K562 (cell line): ENCODE measurements at regions not wholly inside any gene's neighbourhood (a gene's known extent, or its start where the extent isn't known, plus 50 kb on each side); places are given as distances from the start of the nearest gene placed in this dataset.

Experiments
- ATAC-seq: fragments of 200-7000 bp; cut with Tn5 transposase; 3 replicates; pipeline ENCODE4 v1.9.1; 2020; ENCODE audit warnings: moderate library complexity
- BruUV-seq: library from RNA; stranded (reverse); fragments of 400-500 nt; replicated peaks from 2 replicates; lab custom pipeline; 2021; lab: Mats Ljungman, UMichigan
- CTCF ChIA-PET: fragments of 300-600 bp; formaldehyde crosslinking; extraction: SDS; loops from one replicate; lab custom pipeline; 2021; ENCODE audit warnings: low intra/inter-chr PET ratio; lab: Yijun Ruan, JAX
- POLR2A ChIA-PET: fragments of 300-600, 350-650 bp; sonication (Branson Sonifier 250); formaldehyde crosslinking; extraction: SDS; loops from one replicate; lab custom pipeline; 2021; ENCODE audit warnings: antibody characterized with exemption, inconsistent platforms; lab: Yijun Ruan, JAX
- DNase-seq, 4 experiments: peaks; one replicate each; pipeline versions ENCODE4 v3.0.0 to v3.0.0-alpha.2; 2011 to 2018; ENCODE audit warnings: low spot score in 3 of 4, mixed read lengths in 3 of 4; ENCODE audit errors: extremely low read depth in 1 of 4
- FAIRE-seq: peaks from 2 replicates; lab custom pipeline; 2011; peaks lifted over from hg19 to GRCh38; lab: Jason Lieb, UNC
- H2AFZ ChIP-seq: 2 replicates; pipeline ENCODE4 v1.6.0; 2011; ENCODE audit warnings: low read depth, low read length, control low read depth, inconsistent platforms
- H3K27ac ChIP-seq: fragments of 200-600 bp; 3 replicates; pipeline ENCODE4 v1.8.0; 2011; ENCODE audit warnings: low read depth, mild to moderate bottlenecking, control low read depth, inconsistent platforms, low read length, moderate library complexity, mixed read lengths; ENCODE audit errors: extremely low read depth
- H3K27me3 ChIP-seq, 2 experiments: fragments of 300-600 bp in 1 of 2; 2 replicates in 1 of 2; 3 replicates in 1 of 2; pipeline versions ENCODE4 v1.6.0 to v1.8.0; 2011; ENCODE audit warnings: inconsistent platforms in 2 of 2, low read length in 2 of 2, mild to moderate bottlenecking in 1 of 2, mixed read lengths in 1 of 2, moderate library complexity in 1 of 2; ENCODE audit not compliant: control insufficient read depth in 2 of 2, insufficient read depth in 2 of 2
- H3K36me3 ChIP-seq: fragments of 300-600 bp; 3 replicates; pipeline ENCODE4 v1.8.0; 2011; ENCODE audit warnings: mild to moderate bottlenecking, low read length, inconsistent platforms; ENCODE audit not compliant: control insufficient read depth, insufficient read depth
- H3K4me1 ChIP-seq, 2 experiments: fragments of 200-600 bp in 1 of 2; replicated peaks in 1 of 2; 2 replicates in 1 of 2; 3 replicates in 1 of 2; pipeline versions ENCODE4 v1.5.1 to v1.8.0; 2011; ENCODE audit warnings: inconsistent platforms in 2 of 2, low read length in 2 of 2, mild to moderate bottlenecking in 1 of 2, mixed read lengths in 1 of 2, moderate library complexity in 1 of 2; ENCODE audit not compliant: control insufficient read depth in 2 of 2, insufficient read depth in 2 of 2
- H3K4me2 ChIP-seq: 2 replicates; pipeline ENCODE4 v1.6.1; 2011; ENCODE audit warnings: low read length, control low read depth, inconsistent platforms, mixed read lengths; ENCODE audit not compliant: insufficient read depth
- H3K4me3 ChIP-seq: fragments of 200-600 bp; sonication (generic), shearing (Covaris generic); 2 replicates; pipeline ENCODE4 v1.5.1; 2016; ENCODE audit warnings: control low read depth, inconsistent platforms
- H3K79me2 ChIP-seq: fragments of 200-600 bp; 3 replicates; pipeline ENCODE4 v1.8.0; 2011; ENCODE audit warnings: low read length, inconsistent platforms; ENCODE audit not compliant: control insufficient read depth, insufficient read depth
- H3K9ac ChIP-seq, 2 experiments: 2 replicates each; pipeline versions ENCODE4 v1.6.0 to v1.6.1; 2011; ENCODE audit warnings: low read depth in 2 of 2, low read length in 2 of 2, control low read depth in 1 of 2, inconsistent platforms in 1 of 2, mild to moderate bottlenecking in 1 of 2, mixed read lengths in 1 of 2; ENCODE audit not compliant: insufficient read depth in 1 of 2
- H3K9me1 ChIP-seq: one replicate; pipeline ENCODE4 v1.6.0; 2011; ENCODE audit warnings: inconsistent platforms, mild to moderate bottlenecking, low read length, moderate library complexity; ENCODE audit not compliant: control insufficient read depth, insufficient read depth
- H3K9me3 ChIP-seq: replicated peaks from 2 replicates; pipeline ENCODE4 v1.5.1; 2011; ENCODE audit warnings: low read depth, low read length, inconsistent platforms; ENCODE audit not compliant: control insufficient read depth, insufficient read depth
- H4K20me1 ChIP-seq: replicated peaks from 2 replicates; pipeline ENCODE4 v1.6.1; 2011; ENCODE audit warnings: low read length, inconsistent platforms, mixed read lengths; ENCODE audit not compliant: control insufficient read depth, insufficient read depth
- BRF1 ChIP-seq: IDR thresholded peaks from 3 replicates; pipeline ENCODE4 v1.6.1; 2011; ENCODE audit warnings: borderline replicate concordance, mild to moderate bottlenecking; ENCODE audit not compliant: insufficient read length; ENCODE audit errors: extremely low read depth
- ESRRA ChIP-seq: fragments of 450-650 bp; IDR thresholded peaks from 2 replicates; pipeline ENCODE4 v1.6.1; 2014; ENCODE audit warnings: low read depth, mild to moderate bottlenecking, moderate library complexity, borderline replicate concordance
- HMG20A ChIP-seq: fragments of 450-650 bp; formaldehyde crosslinking; conservative IDR thresholded peaks from 2 replicates; pipeline ENCODE4 v1.4.0; 2020; ENCODE audit warnings: mild to moderate bottlenecking, mixed read lengths
- IFI16 ChIP-seq: fragments of 250-450 bp; sonication (Bioruptor Pico); IDR thresholded peaks from 2 replicates; pipeline ENCODE4 v2.1.2; 2022; ENCODE audit warnings: mild to moderate bottlenecking, inconsistent platforms
- MAFG ChIP-seq: fragments of 450-650 bp; conservative IDR thresholded peaks from 2 replicates; pipeline ENCODE4 v1.6.1; 2016; ENCODE audit warnings: missing genetic modification characterization, missing compliant biosample characterization
- MCM3 ChIP-seq: fragments of 450-650 bp; IDR thresholded peaks from 2 replicates; pipeline ENCODE4 v1.6.1; 2016
- POLR3G ChIP-seq: IDR thresholded peaks from 2 replicates; pipeline ENCODE4 v1.6.1; 2011; ENCODE audit not compliant: insufficient read length, insufficient replicate concordance; ENCODE audit errors: extremely low read depth
- SIN3B ChIP-seq: fragments of 450-650 bp; IDR thresholded peaks from 2 replicates; pipeline ENCODE4 v1.6.1; 2017; ENCODE audit warnings: low read depth, mild to moderate bottlenecking, moderate library complexity
- ZNF584 ChIP-seq: fragments of 200-800 bp; sonication (Bioruptor generic); IDR thresholded peaks from 2 replicates; pipeline ENCODE4 v1.6.1; 2016; ENCODE audit warnings: low read depth, mild to moderate bottlenecking, missing genetic modification characterization, missing compliant biosample characterization
- ZNF644 ChIP-seq: fragments of 200-800 bp; sonication (Bioruptor generic); IDR thresholded peaks from 2 replicates; pipeline ENCODE4 v1.6.1; 2016; ENCODE audit warnings: low read depth, missing genetic modification characterization, missing compliant biosample characterization
- WGBS: fragments of 100-300 bp; shearing (Covaris generic); methylation state at CpG from one replicate; pipeline ENCODE4 v1.1.6; 2016; ENCODE audit warnings: low coverage, mixed read lengths; ENCODE audit not compliant: insufficient coverage; ENCODE audit errors: missing lambda C conversion rate; 5-methylcytosine and 5-hydroxymethylcytosine counted together
- in situ Hi-C: fragments of 300-500 bp; cut with MboI; formaldehyde crosslinking; loops from 4 replicates; pipeline ENCODE4 v1.15.0; 2018; ENCODE audit warnings: inconsistent platforms, mixed read lengths
- intact Hi-C: fragments of 100-400 bp; cut with micrococcal nuclease; formaldehyde crosslinking; loops from 2 replicates; pipeline ENCODE4 v1.14.2; 2022
- TF ChIP-seq, protein P1 (sequence below), 2 experiments: IDR thresholded peaks; 2 replicates each; pipeline ENCODE4 v1.6.1; 2012; ENCODE audit warnings: improper control_type of control experiment in 2 of 2, low read depth in 2 of 2, low read length in 2 of 2, borderline replicate concordance in 1 of 2
- TF ChIP-seq, protein P2 (sequence below): fragments of 250-450 bp; sonication (Bioruptor Pico); IDR thresholded peaks from 2 replicates; pipeline ENCODE4 v1.4.0; 2020; ENCODE audit warnings: mild to moderate bottlenecking, moderate library complexity
- TF ChIP-seq, protein P3 (sequence below), 2 experiments: fragments of 450-650 bp in 1 of 2; IDR thresholded peaks; 2 replicates each; pipeline ENCODE4 v1.6.1; 2011 to 2017; ENCODE audit warnings: low read depth in 2 of 2, antibody characterized with exemption in 1 of 2, borderline replicate concordance in 1 of 2, low read length in 1 of 2, mild to moderate bottlenecking in 1 of 2, mixed read lengths in 1 of 2; ENCODE audit not compliant: control insufficient read depth in 1 of 2
- TF ChIP-seq, protein P4 (sequence below): sonication (generic); formaldehyde crosslinking; IDR thresholded peaks from 2 replicates; pipeline ENCODE4 v1.8.1; 2022; ENCODE audit warnings: missing genetic modification reagents

DNA sequence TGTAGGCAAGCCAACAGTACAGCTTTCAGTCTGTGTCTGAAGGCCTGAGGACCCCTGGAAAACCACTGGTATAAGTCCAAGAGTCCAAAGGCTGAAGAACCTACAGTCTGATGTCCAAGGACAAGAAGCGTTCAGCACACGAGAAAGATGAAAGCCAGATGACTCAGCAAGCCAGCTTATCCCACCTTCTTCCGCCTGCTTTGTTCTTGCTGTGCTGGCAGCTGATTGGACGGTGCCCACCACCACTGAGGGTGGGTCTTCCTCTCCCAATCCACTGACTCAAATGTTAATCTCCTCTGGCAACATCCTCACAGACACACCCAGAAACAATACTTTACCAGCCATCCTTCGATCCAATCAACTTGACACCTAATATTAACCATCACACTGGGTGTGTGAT lies 59.0 kb upstream of the PDZRN3 start:
- Histone ChIP-seq H3K4me3 (no peak overlapping the region), H3K36me3 (no peaks in the 10 kb centered on the region), H3K9me3 (no peaks in the 10 kb centered on the region), H3K27ac (no peak overlapping the region), H3K4me1 (no peaks in the 10 kb centered on the region), H3K4me2 (no peak overlapping the region), H3K27me3 (no peaks in the 10 kb centered on the region), H3K9ac (no peak overlapping the region), H3K9me1 (no peaks in the 10 kb centered on the region), H3K79me2 (no peaks in the 10 kb centered on the region), H2AFZ (no peak overlapping the region), H4K20me1 (no peaks in the 10 kb centered on the region)
- no TSS peak for BruUV-seq
- ATAC-seq (no peak), FAIRE-seq (no peak), DNase-seq (no peak)
- TF ChIP-seq, protein P1, sequence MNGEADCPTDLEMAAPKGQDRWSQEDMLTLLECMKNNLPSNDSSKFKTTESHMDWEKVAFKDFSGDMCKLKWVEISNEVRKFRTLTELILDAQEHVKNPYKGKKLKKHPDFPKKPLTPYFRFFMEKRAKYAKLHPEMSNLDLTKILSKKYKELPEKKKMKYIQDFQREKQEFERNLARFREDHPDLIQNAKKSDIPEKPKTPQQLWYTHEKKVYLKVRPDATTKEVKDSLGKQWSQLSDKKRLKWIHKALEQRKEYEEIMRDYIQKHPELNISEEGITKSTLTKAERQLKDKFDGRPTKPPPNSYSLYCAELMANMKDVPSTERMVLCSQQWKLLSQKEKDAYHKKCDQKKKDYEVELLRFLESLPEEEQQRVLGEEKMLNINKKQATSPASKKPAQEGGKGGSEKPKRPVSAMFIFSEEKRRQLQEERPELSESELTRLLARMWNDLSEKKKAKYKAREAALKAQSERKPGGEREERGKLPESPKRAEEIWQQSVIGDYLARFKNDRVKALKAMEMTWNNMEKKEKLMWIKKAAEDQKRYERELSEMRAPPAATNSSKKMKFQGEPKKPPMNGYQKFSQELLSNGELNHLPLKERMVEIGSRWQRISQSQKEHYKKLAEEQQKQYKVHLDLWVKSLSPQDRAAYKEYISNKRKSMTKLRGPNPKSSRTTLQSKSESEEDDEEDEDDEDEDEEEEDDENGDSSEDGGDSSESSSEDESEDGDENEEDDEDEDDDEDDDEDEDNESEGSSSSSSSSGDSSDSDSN (IDR thresholded peaks at IDR 0.05; ENCODE audit: borderline replicate concordance in 1 of 2, low read depth in 2 of 2, low read length in 2 of 2): no peak
- no peak for TF ChIP-seq MCM3
- no peak for TF ChIP-seq POLR3G
- no peak for TF ChIP-seq MAFG (tag)
- no peak for TF ChIP-seq ZNF584 (CRISPR knock-in tag)
- TF ChIP-seq IFI16 (CRISPR knock-in tag): no peak
- no peak for TF ChIP-seq BRF1
- TF ChIP-seq SIN3B: no peak
- TF ChIP-seq, protein P2, sequence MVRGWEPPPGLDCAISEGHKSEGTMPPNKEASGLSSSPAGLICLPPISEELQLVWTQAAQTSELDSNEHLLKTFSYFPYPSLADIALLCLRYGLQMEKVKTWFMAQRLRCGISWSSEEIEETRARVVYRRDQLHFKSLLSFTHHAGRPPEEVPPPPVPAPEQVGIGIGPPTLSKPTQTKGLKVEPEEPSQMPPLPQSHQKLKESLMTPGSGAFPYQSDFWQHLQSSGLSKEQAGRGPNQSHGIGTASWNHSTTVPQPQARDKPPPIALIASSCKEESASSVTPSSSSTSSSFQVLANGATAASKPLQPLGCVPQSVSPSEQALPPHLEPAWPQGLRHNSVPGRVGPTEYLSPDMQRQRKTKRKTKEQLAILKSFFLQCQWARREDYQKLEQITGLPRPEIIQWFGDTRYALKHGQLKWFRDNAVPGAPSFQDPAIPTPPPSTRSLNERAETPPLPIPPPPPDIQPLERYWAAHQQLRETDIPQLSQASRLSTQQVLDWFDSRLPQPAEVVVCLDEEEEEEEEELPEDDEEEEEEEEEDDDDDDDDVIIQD (CRISPR knock-in tag): no peak
- TF ChIP-seq ZNF644 (tag): no peak
- no peak for TF ChIP-seq ESRRA
- TF ChIP-seq, protein P3, sequence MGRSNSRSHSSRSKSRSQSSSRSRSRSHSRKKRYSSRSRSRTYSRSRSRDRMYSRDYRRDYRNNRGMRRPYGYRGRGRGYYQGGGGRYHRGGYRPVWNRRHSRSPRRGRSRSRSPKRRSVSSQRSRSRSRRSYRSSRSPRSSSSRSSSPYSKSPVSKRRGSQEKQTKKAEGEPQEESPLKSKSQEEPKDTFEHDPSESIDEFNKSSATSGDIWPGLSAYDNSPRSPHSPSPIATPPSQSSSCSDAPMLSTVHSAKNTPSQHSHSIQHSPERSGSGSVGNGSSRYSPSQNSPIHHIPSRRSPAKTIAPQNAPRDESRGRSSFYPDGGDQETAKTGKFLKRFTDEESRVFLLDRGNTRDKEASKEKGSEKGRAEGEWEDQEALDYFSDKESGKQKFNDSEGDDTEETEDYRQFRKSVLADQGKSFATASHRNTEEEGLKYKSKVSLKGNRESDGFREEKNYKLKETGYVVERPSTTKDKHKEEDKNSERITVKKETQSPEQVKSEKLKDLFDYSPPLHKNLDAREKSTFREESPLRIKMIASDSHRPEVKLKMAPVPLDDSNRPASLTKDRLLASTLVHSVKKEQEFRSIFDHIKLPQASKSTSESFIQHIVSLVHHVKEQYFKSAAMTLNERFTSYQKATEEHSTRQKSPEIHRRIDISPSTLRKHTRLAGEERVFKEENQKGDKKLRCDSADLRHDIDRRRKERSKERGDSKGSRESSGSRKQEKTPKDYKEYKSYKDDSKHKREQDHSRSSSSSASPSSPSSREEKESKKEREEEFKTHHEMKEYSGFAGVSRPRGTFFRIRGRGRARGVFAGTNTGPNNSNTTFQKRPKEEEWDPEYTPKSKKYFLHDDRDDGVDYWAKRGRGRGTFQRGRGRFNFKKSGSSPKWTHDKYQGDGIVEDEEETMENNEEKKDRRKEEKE (IDR thresholded peaks at IDR 0.05; ENCODE audit: borderline replicate concordance in 1 of 2, control insufficient read depth in 1 of 2, low read depth in 2 of 2, low read length in 1 of 2): no peak
- TF ChIP-seq, protein P4, sequence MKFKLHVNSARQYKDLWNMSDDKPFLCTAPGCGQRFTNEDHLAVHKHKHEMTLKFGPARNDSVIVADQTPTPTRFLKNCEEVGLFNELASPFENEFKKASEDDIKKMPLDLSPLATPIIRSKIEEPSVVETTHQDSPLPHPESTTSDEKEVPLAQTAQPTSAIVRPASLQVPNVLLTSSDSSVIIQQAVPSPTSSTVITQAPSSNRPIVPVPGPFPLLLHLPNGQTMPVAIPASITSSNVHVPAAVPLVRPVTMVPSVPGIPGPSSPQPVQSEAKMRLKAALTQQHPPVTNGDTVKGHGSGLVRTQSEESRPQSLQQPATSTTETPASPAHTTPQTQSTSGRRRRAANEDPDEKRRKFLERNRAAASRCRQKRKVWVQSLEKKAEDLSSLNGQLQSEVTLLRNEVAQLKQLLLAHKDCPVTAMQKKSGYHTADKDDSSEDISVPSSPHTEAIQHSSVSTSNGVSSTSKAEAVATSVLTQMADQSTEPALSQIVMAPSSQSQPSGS: no peak
- TF ChIP-seq HMG20A (CRISPR knock-in tag): no peak
- in situ Hi-C loops: no loop called here
- ChIA-PET CTCF (no interaction called here), POLR2A (no interaction called here)
- WGBS: 2% methylated on average over 5 of the region's 5 CpGs
- intact Hi-C loops: no loop called here
